H1 (cell line): ENCODE measurements at regions not wholly inside any gene's neighbourhood (a gene's known extent, or its start where the extent isn't known, plus 50 kb on each side); places are given as distances from the start of the nearest gene placed in this dataset.
A peak's percentile ranks its signal among the peaks of the same experiment; 100 is the strongest.

Experiments
- CTCF ChIA-PET: fragments of 300-600 bp; sonication (Branson Sonifier 250); formaldehyde crosslinking; loops from one replicate; lab custom pipeline; 2021; ENCODE audit not compliant: partially characterized antibody; lab: Charles Lee
- POLR2A ChIA-PET: fragments of 300-600 bp; sonication (Branson Sonifier 250); formaldehyde crosslinking; loops from one replicate; lab custom pipeline; 2021; ENCODE audit warnings: inconsistent platforms; ENCODE audit not compliant: partially characterized antibody; lab: Charles Lee
- DNase-seq, 2 experiments: peaks; one replicate each; pipeline versions ENCODE4 v3.0.0 to v3.0.0-alpha.2; 2010 to 2022; ENCODE audit warnings: low spot score in 2 of 2, low read depth in 1 of 2, mixed read lengths in 1 of 2
- FAIRE-seq: peaks from 2 replicates; lab custom pipeline; 2011; peaks lifted over from hg19 to GRCh38; lab: Jason Lieb, UNC
- H2AFZ ChIP-seq: 2 replicates; pipeline ENCODE4 v1.8.1; 2012; ENCODE audit warnings: low read length, inconsistent platforms
- H2AK5ac ChIP-seq: 2 replicates; pipeline ENCODE4 v1.6.1; 2013; ENCODE audit warnings: low read depth, low read length
- H2BK120ac ChIP-seq: replicated peaks from 2 replicates; pipeline ENCODE3; 2013; ENCODE audit warnings: low read depth, low read length, inconsistent platforms
- H2BK12ac ChIP-seq: 2 replicates; pipeline ENCODE4 v1.6.1; 2013; ENCODE audit warnings: low read depth, low read length
- H2BK15ac ChIP-seq: 2 replicates; pipeline ENCODE4 v1.6.1; 2013; ENCODE audit warnings: low read length
- H2BK20ac ChIP-seq: 2 replicates; pipeline ENCODE4 v1.6.1; 2013; ENCODE audit warnings: low read length
- H2BK5ac ChIP-seq: 2 replicates; pipeline ENCODE4 v1.6.1; 2013; ENCODE audit warnings: low read depth, low read length
- H3K14ac ChIP-seq: 2 replicates; pipeline ENCODE4 v1.6.1; 2013; ENCODE audit warnings: inconsistent platforms; ENCODE audit not compliant: insufficient read length
- H3K18ac ChIP-seq: 2 replicates; pipeline ENCODE4 v1.6.1; 2013; ENCODE audit warnings: low read length; ENCODE audit errors: extremely low read depth
- H3K23ac ChIP-seq: 2 replicates; pipeline ENCODE4 v1.6.1; 2013; ENCODE audit warnings: inconsistent platforms; ENCODE audit not compliant: insufficient read length
- H3K23me2 ChIP-seq: 2 replicates; pipeline ENCODE4 v1.6.1; 2013; ENCODE audit warnings: low read depth, low read length
- H3K27ac ChIP-seq: 2 replicates; pipeline ENCODE4 v1.6.1; 2011; ENCODE audit warnings: low read depth, low read length, inconsistent platforms
- H3K27me3 ChIP-seq, 4 experiments: replicated peaks in 1 of 4; 1 replicate in 1 of 4; 2 replicates in 3 of 4; pipeline versions ENCODE4 v1.6.1 to v1.8.1; 2011 to 2013; ENCODE audit warnings: low read length in 3 of 4, mild to moderate bottlenecking in 3 of 4, inconsistent platforms in 2 of 4, mixed read lengths in 2 of 4, moderate library complexity in 1 of 4; ENCODE audit not compliant: control insufficient read depth in 3 of 4, insufficient read depth in 3 of 4; ENCODE audit errors: extremely low read depth in 1 of 4
- H3K36me3 ChIP-seq, 4 experiments: 2 replicates each; pipeline versions ENCODE4 v1.6.1 to v1.8.1; 2011 to 2013; ENCODE audit warnings: mild to moderate bottlenecking in 4 of 4, low read length in 3 of 4, moderate library complexity in 2 of 4, control low read depth in 1 of 4, inconsistent platforms in 1 of 4; ENCODE audit not compliant: insufficient read depth in 4 of 4, control insufficient read depth in 2 of 4
- H3K4ac ChIP-seq: replicated peaks from 2 replicates; pipeline ENCODE3; 2013; ENCODE audit warnings: low read length, low read depth, mixed read lengths, inconsistent platforms; ENCODE audit not compliant: insufficient read length
- H3K4me1 ChIP-seq, 4 experiments: replicated peaks in 1 of 4; 1 replicate in 1 of 4; 2 replicates in 3 of 4; pipeline versions ENCODE4 v1.6.1 to v1.8.1; 2011 to 2013; ENCODE audit warnings: low read length in 3 of 4, inconsistent platforms in 2 of 4, mixed read lengths in 1 of 4; ENCODE audit not compliant: insufficient read depth in 4 of 4, control insufficient read depth in 3 of 4
- H3K4me2 ChIP-seq, 2 experiments: 2 replicates each; pipeline versions ENCODE4 v1.6.1 to v1.8.1; 2011 to 2013; ENCODE audit warnings: low read depth in 2 of 2, low read length in 2 of 2, control low read depth in 1 of 2, inconsistent platforms in 1 of 2, mild to moderate bottlenecking in 1 of 2; ENCODE audit not compliant: insufficient read depth in 1 of 2
- H3K4me3 ChIP-seq, 4 experiments: fragments of 200-600, 300-600 bp in 1 of 4; sonication (generic), shearing (Covaris generic), sonication (Bioruptor Twin) in 1 of 4; 2 replicates each; pipeline versions ENCODE4 v1.5.1 to v1.8.1; 2011 to 2016; ENCODE audit warnings: low read length in 4 of 4, low read depth in 3 of 4, control low read depth in 2 of 4, inconsistent platforms in 2 of 4, mild to moderate bottlenecking in 2 of 4, mixed read lengths in 1 of 4, moderate library complexity in 1 of 4; ENCODE audit not compliant: insufficient read depth in 2 of 4; ENCODE audit errors: extremely low read depth in 1 of 4
- H3K56ac ChIP-seq: replicated peaks from 2 replicates; pipeline ENCODE3; 2013; ENCODE audit warnings: low read depth, mild to moderate bottlenecking, mixed read lengths, low read length, inconsistent platforms; ENCODE audit not compliant: insufficient read length
- H3K79me1 ChIP-seq: 2 replicates; pipeline ENCODE4 v1.6.1; 2013; ENCODE audit warnings: low read depth, low read length, control low read depth
- H3K79me2 ChIP-seq, 2 experiments: 2 replicates each; pipeline versions ENCODE4 v1.6.1 to v1.8.1; 2012 to 2013; ENCODE audit warnings: low read length in 2 of 2, mild to moderate bottlenecking in 2 of 2, inconsistent platforms in 1 of 2; ENCODE audit not compliant: insufficient read depth in 2 of 2, control insufficient read depth in 1 of 2
- H3K9ac ChIP-seq, 4 experiments: replicated peaks in 1 of 4; 1 replicate in 1 of 4; 2 replicates in 3 of 4; pipeline versions ENCODE4 v1.6.1 to v1.8.1; 2011 to 2013; ENCODE audit warnings: low read depth in 3 of 4, low read length in 3 of 4, control low read depth in 2 of 4, mild to moderate bottlenecking in 2 of 4, moderate library complexity in 2 of 4, inconsistent platforms in 1 of 4; ENCODE audit errors: extremely low read depth in 1 of 4
- H3K9me3 ChIP-seq, 2 experiments: 2 replicates each; pipeline versions ENCODE4 v1.6.1 to v1.8.1; 2012 to 2013; ENCODE audit warnings: mild to moderate bottlenecking in 2 of 2, moderate library complexity in 2 of 2, control low read depth in 1 of 2, inconsistent platforms in 1 of 2, low read depth in 1 of 2, low read length in 1 of 2, mixed read lengths in 1 of 2; ENCODE audit not compliant: insufficient read depth in 2 of 2
- H4K20me1 ChIP-seq, 2 experiments: replicated peaks in 1 of 2; 2 replicates each; pipeline versions ENCODE3 to v1.8.1; 2011 to 2013; ENCODE audit warnings: inconsistent platforms in 2 of 2, low read length in 2 of 2, mild to moderate bottlenecking in 1 of 2; ENCODE audit not compliant: insufficient read depth in 2 of 2, control insufficient read depth in 1 of 2
- H4K5ac ChIP-seq: 2 replicates; pipeline ENCODE4 v1.6.1; 2013; ENCODE audit warnings: low read length, low read depth, mixed read lengths, inconsistent platforms; ENCODE audit not compliant: insufficient read length
- H4K8ac ChIP-seq: 2 replicates; pipeline ENCODE4 v1.8.0; 2013; ENCODE audit warnings: mild to moderate bottlenecking, moderate library complexity, low read length, inconsistent platforms; ENCODE audit not compliant: insufficient read depth; ENCODE audit errors: extremely low read depth
- H4K91ac ChIP-seq: replicated peaks from 2 replicates; pipeline ENCODE3; 2013; ENCODE audit warnings: low read length, mixed read lengths, inconsistent platforms; ENCODE audit not compliant: insufficient read length
- BRCA1 ChIP-seq: IDR thresholded peaks from 2 replicates; pipeline ENCODE4 v1.6.1; 2012; ENCODE audit warnings: low read depth, low read length, improper control_type of control experiment
- GTF2F1 ChIP-seq: IDR thresholded peaks from 2 replicates; pipeline ENCODE4 v1.6.1; 2012; ENCODE audit warnings: low read depth, low read length, improper control_type of control experiment, borderline replicate concordance
- SP4 ChIP-seq: IDR thresholded peaks from 2 replicates; pipeline ENCODE4 v1.6.1; 2012; ENCODE audit warnings: low read length, inconsistent platforms
- SRF ChIP-seq: IDR thresholded peaks from 2 replicates; pipeline ENCODE4 v1.6.1; 2011; ENCODE audit warnings: mild to moderate bottlenecking, low read depth, low read length, moderate library complexity
- TEAD4 ChIP-seq: IDR thresholded peaks from 2 replicates; pipeline ENCODE4 v1.6.1; 2012; ENCODE audit warnings: low read depth, low read length, inconsistent platforms, mixed read lengths
- WGBS, 2 experiments: shearing (Covaris generic) in 1 of 2; methylation state at CpG; one replicate each; pipeline versions ENCODE4 v1.1.6 to v1.1.7; 2013 to 2015; ENCODE audit warnings: low lambda C conversion rate in 2 of 2, mixed read lengths in 2 of 2, inconsistent platforms in 1 of 2, low coverage in 1 of 2, missing lambda C conversion rate in 1 of 2; ENCODE audit not compliant: insufficient replicate concordance in 2 of 2, insufficient coverage in 1 of 2, insufficient read length in 1 of 2; ENCODE audit errors: extremely low coverage in 1 of 2, missing lambda C conversion rate in 1 of 2; 5-methylcytosine and 5-hydroxymethylcytosine counted together

GRCh38 chr11:70550456-70551195 lies 152.3 kb downstream of the CTTN start:
- no peak overlapping the region for H3K4me2 ChIP-seq
- H3K4me3 ChIP-seq: no peak overlapping the region
- H3K79me1 ChIP-seq: peaks cover 6% of the 10 kb centered on the region; the same call in 1 of the 2 replicates
- no peak overlapping the region; a peak in 1 of 7 replicates for H3K9ac ChIP-seq
- no peak overlapping the region for H2BK12ac ChIP-seq
- H2BK5ac ChIP-seq: peak overlapping the region; percentile 68; the same call in 1 of the 2 replicates
- H3K9me3 ChIP-seq: no peaks in the 10 kb centered on the region
- H4K20me1 ChIP-seq: peaks cover 2 to 6% of the 10 kb centered on the region in 2 experiments
- no peak overlapping the region for H3K27ac ChIP-seq
- H3K27me3 ChIP-seq: no peaks in the 10 kb centered on the region
- no peak for FAIRE-seq
- no peak overlapping the region for H4K91ac ChIP-seq
- H3K4me1 ChIP-seq: peaks cover 0 to 14% (median 10%) of the 10 kb centered on the region in 4 experiments; a peak in 6 of 7 replicates
- ChIA-PET POLR2A (no interaction called here), CTCF (interaction anchor here (1.1 to 2.5 kb wide), 4 partner anchors 11 to 39 kb away, joined by 3 to 9 read pairs (median 5); no protein-coding TSS in a partner anchor)
- H4K8ac ChIP-seq: no peak overlapping the region
- no peak overlapping the region for H2AFZ ChIP-seq
- no peak for DNase-seq
- H3K23me2 ChIP-seq: no peaks in the 10 kb centered on the region
- WGBS, 2 experiments: 96% methylated on average over 19 of the region's 22 CpGs; no CpG with 5 or more reads in 1 of the 2 experiments
- H2AK5ac ChIP-seq: peak overlapping the region; percentile 3; the same call in 1 of the 2 replicates
- H3K14ac ChIP-seq: no peak overlapping the region
- no peak overlapping the region for H2BK120ac ChIP-seq
- no peak overlapping the region for H3K4ac ChIP-seq
- H3K36me3 ChIP-seq: no peaks in the 10 kb centered on the region; a peak in 1 of 8 replicates
- no peaks in the 10 kb centered on the region for H3K79me2 ChIP-seq
- no peak overlapping the region for H3K56ac ChIP-seq
- no peak overlapping the region for H3K18ac ChIP-seq
- H2BK20ac ChIP-seq: no peak overlapping the region
- TF ChIP-seq SP4 (no peak), BRCA1 (no peak), SRF (no peak), GTF2F1 (no peak), TEAD4 (no peak)
- H4K5ac ChIP-seq: no peak overlapping the region
- no peak overlapping the region for H3K23ac ChIP-seq
- H2BK15ac ChIP-seq: no peak overlapping the region
